ENCODE measurements at regions not wholly inside any gene's neighbourhood (a gene's known extent, or its start where the extent isn't known, plus 50 kb on each side); places are given as distances from the start of the nearest gene placed in this dataset.

DNA sequence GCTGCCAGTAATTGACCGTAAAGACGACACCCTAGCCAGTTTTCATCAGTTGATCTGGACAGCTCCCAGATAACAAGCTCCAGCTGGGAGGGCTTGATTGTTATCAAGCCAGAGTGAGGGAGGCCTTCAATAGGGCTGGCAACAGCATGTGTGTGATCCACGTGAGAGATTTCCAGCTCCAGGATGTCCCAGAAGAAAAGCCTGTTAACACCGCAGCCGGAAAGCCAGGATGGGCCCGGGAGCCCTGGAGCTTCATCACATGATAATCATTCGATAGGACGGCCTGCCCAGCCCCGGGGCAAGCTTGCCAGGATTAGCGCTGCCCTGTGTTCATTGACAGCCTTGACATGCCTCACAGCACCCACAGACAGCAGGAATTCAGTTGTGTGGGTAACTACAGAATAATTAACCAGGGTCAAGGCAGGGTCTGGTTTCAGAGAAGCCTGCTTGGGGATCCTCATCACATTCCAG, 182.5 kb downstream of the C1D start (continued):
- TF ChIP-seq PHF8 (IDR thresholded peaks at IDR 0.05; ENCODE audit: borderline replicate concordance, low read depth) = no peak
- no peak for TF ChIP-seq FOSB (CRISPR knock-in tag; IDR thresholded peaks at IDR 0.05)

DNA sequence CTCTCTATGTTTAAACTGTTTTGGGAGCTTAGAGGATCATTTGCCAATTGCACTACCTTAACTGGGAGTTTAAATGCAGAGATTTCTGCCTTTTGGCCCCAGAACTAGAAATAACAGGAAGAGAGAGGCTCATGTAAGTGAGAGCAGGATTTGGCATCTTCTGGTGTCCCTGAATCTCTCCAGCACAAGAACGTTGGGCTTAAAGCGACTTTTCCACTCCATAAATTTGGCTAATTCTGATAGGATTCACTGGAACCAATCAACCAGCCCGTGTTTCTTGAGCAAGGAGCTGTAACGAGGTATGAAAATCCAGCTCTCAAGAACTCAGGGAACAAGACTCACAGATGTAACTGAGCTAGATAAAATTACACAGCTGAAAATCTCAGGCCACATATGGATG, 181.0 kb downstream of the C1D start:
- no peak overlapping the region for H3K27ac ChIP-seq
- POLR2A ChIA-PET = no interaction called here
- ATAC-seq (no peak), FAIRE-seq (no peak), DNase-seq (ENCODE audit: low read depth in 1 of 2, low spot score in 1 of 2) (no peak)
- CTCF ChIA-PET = interaction anchor here (1.2 to 1.3 kb wide), 2 partner anchors 29 to 35 kb away, joined by 3 to 4 read pairs; no protein-coding TSS in a partner anchor
- no peaks in the 10 kb centered on the region for H3K4me1 ChIP-seq
- TF ChIP-seq RCOR1 (IDR thresholded peaks at IDR 0.05; ENCODE audit: low read depth, low read length) (no peak), HOXA7 (CRISPR knock-in tag; IDR thresholded peaks at IDR 0.05) (no peak), RFX5 (IDR thresholded peaks at IDR 0.05) (no peak), USF2 (IDR thresholded peaks at IDR 0.05) (no peak)
- H3K4me2 ChIP-seq = no peak overlapping the region
- WGBS (ENCODE audit: missing lambda C conversion rate) = 30% methylated on average over 4 of the region's 4 CpGs
- H3K4me3 ChIP-seq = no peak overlapping the region
- no peaks in the 10 kb centered on the region for H3K9me3 ChIP-seq

GRCh38 chr2:67883316-67884087, 179.3 kb downstream of the C1D start:
- Histone ChIP-seq H3K4me3 (no peak overlapping the region), H3K9me3 (no peaks in the 10 kb centered on the region), H3K27ac (no peak overlapping the region), H3K4me1 (no peaks in the 10 kb centered on the region), H3K4me2 (no peak overlapping the region)
- ChIA-PET CTCF (interaction anchor here (0.8 to 0.9 kb wide), 3 partner anchors 14 to 148 kb away, joined by 3 to 4 read pairs (median 3); no protein-coding TSS in a partner anchor), POLR2A (no interaction called here)
- 6% methylated on average over 3 of the region's 3 CpGs for WGBS (ENCODE audit: missing lambda C conversion rate)
- TF ChIP-seq CHD2 (IDR thresholded peaks at IDR 0.05; ENCODE audit: low read length, partially characterized antibody) = no peak
- TF ChIP-seq EHMT2 (IDR thresholded peaks at IDR 0.05; ENCODE audit: low read depth) = no peak
- no peak for TF ChIP-seq MAZ (IDR thresholded peaks at IDR 0.05; ENCODE audit: borderline replicate concordance, low read depth, low read length)
- no peak for TF ChIP-seq ELK1 (IDR thresholded peaks at IDR 0.05; ENCODE audit: low read depth, low read length)
- no peak for TF ChIP-seq FOSL2 (IDR thresholded peaks at IDR 0.05)
- TF ChIP-seq FOSL2 (CRISPR knock-in tag; IDR thresholded peaks at IDR 0.05) = no peak
- DNase-seq (ENCODE audit: low read depth in 1 of 2, low spot score in 1 of 2) = no peak
- no peak for FAIRE-seq
- no peak for ATAC-seq

- ChIA-PET CTCF (interaction anchor here (1.0 to 1.5 kb wide), 2 partner anchors 8 to 21 kb away, joined by 3 to 4 read pairs; no protein-coding TSS in a partner anchor), POLR2A (no interaction called here)
- Histone ChIP-seq H3K4me3 (no peak overlapping the region), H3K9me3 (no peaks in the 10 kb centered on the region), H3K4me1 (no peaks in the 10 kb centered on the region), H3K4me2 (no peak overlapping the region), H3K27ac (no peak overlapping the region)
- no peak for TF ChIP-seq HDAC2 (IDR thresholded peaks at IDR 0.05)
- TF ChIP-seq NR3C1 (IDR thresholded peaks at IDR 0.05) = no peak
- ATAC-seq (no peak), DNase-seq (ENCODE audit: low read depth in 1 of 2, low spot score in 1 of 2) (no peak), FAIRE-seq (no peak)
Observed at GRCh38 chr2:67888351-67889005, 174.3 kb downstream of the C1D start.

- CTCF ChIA-PET = interaction anchor here (1.0 to 1.5 kb wide), 2 partner anchors 9 to 21 kb away, joined by 3 to 4 read pairs; no protein-coding TSS in a partner anchor
- no peak for ATAC-seq
- no peak overlapping the region for H3K4me2 ChIP-seq
- 97% methylated on average over 1 of the region's 2 CpGs for WGBS (ENCODE audit: missing lambda C conversion rate)
- POLR2A ChIA-PET = no interaction called here
- H3K9me3 ChIP-seq = no peaks in the 10 kb centered on the region
- no peak for DNase-seq (ENCODE audit: low read depth in 1 of 2, low spot score in 1 of 2)
- FAIRE-seq = no peak
- no peak overlapping the region for H3K27ac ChIP-seq
- H3K4me3 ChIP-seq = no peak overlapping the region
- no peaks in the 10 kb centered on the region for H3K4me1 ChIP-seq
- no peak for TF ChIP-seq ZC3H11A (IDR thresholded peaks at IDR 0.05)
- no peak for TF ChIP-seq PBX3 (IDR thresholded peaks at IDR 0.05)
- TF ChIP-seq, protein P1, sequence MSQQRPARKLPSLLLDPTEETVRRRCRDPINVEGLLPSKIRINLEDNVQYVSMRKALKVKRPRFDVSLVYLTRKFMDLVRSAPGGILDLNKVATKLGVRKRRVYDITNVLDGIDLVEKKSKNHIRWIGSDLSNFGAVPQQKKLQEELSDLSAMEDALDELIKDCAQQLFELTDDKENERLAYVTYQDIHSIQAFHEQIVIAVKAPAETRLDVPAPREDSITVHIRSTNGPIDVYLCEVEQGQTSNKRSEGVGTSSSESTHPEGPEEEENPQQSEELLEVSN (IDR thresholded peaks at IDR 0.05; ENCODE audit: borderline replicate concordance, low read depth) = no peak
- TF ChIP-seq GATA3 (IDR thresholded peaks at IDR 0.05; ENCODE audit: borderline replicate concordance) = no peak
- TF ChIP-seq EHMT2 (IDR thresholded peaks at IDR 0.05; ENCODE audit: low read depth) = no peak
- no peak for TF ChIP-seq HEYL (CRISPR knock-in tag; IDR thresholded peaks at IDR 0.05)
- no peak for TF ChIP-seq NPAS2 (CRISPR knock-in tag; IDR thresholded peaks at IDR 0.05; ENCODE audit: borderline replicate concordance)
- TF ChIP-seq CEBPB (IDR thresholded peaks at IDR 0.05) = no peak
- TF ChIP-seq JUN (IDR thresholded peaks at IDR 0.05) = no peak
- no peak for TF ChIP-seq NFE2L2 (conservative IDR thresholded peaks at IDR 0.05; ENCODE audit: low read length)
- TF ChIP-seq POLR2AphosphoS2 (conservative IDR thresholded peaks at IDR 0.05; ENCODE audit: low read length) = no peak
- TF ChIP-seq, protein P2, sequence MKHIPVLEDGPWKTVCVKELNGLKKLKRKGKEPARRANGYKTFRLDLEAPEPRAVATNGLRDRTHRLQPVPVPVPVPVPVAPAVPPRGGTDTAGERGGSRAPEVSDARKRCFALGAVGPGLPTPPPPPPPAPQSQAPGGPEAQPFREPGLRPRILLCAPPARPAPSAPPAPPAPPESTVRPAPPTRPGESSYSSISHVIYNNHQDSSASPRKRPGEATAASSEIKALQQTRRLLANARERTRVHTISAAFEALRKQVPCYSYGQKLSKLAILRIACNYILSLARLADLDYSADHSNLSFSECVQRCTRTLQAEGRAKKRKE (CRISPR knock-in tag; IDR thresholded peaks at IDR 0.05; ENCODE audit: low read depth) = no peak
Observed at GRCh38 chr2:67889056-67889455, 173.7 kb downstream of the C1D start.
